ENCODE measurements at regions not wholly inside any gene's neighbourhood (a gene's known extent, or its start where the extent isn't known, plus 50 kb on each side); places are given as distances from the start of the nearest gene placed in this dataset.

DNA sequence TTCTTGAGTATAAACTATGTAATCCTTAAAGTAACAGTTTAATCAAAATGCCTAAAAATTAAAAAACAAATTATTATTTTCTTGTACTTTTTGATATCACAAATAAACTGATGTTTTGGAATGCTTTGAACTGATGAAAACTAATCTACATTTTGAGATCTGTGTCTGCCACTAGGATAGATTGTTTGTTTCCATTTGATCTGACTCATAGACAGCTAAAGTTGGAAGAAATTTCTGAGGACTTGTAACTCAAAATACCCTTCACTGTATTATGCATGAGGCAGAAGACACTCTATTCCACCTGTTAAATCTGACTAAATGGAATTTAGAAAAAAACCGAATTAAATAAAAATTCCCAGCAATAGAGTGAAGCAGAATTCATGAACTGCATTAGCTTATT is 1400.0 kb upstream of the FLRT2 start:
- no peak for DNase-seq

DNA sequence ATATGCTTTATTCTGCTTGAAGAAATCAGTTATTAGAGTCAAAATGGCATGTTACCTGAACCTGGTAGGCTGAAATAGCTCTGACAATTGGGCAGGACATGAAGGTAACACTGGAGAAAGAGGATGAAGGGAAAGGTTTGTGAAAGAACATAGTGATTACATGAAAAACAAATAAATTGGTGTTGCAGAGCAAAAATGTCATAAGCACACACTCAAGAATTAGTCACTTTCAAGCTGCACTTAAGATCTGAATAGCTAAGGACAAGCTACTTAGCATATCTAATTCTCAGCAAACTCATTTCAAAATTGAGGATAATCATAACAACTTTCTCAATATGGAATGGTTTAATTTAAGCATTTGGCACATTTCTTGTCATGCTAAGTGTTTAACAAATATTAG is 1398.0 kb upstream of the FLRT2 start:
- no peak for DNase-seq

DNA sequence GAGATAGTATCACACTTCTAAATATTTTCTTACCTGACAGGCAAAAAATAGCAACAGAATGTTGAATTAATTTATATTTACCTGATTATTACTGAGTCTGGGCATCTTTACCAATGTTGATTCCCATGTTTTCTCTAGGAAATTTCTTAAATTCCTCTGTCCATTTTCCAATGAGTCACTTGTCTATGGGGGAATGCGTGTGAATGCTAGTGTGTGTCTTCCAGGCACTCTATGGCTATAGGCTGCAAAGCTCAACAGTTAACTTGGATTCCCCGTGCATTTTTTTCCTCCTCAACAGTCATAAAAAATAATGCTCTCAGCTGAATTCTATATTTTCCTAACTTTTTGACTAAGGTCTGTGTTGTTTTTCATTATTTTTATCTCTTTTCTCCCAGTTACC is 1385.8 kb upstream of the FLRT2 start:
- no peak for DNase-seq

DNA sequence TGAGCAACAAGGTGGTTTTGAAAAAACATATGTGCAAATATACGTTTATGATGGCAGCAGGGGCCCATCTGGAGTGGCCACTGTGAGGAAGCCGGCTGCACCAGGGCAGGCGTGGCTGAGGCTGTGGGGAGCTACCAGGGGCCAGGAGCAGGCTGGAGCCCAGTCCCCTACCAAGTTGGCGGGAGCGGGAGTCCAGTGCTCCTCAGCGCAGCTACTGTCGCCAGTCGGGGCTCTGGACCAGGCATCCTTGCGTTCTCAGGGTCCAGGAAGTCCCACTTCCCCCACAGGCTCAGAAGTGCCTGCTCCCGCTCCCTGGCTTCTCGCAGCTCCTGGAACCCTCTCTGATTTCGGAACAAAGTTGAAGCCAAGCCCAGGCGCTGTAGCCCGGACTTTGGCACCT is 1377.5 kb upstream of the FLRT2 start:
- DNase-seq = no peak

DNA sequence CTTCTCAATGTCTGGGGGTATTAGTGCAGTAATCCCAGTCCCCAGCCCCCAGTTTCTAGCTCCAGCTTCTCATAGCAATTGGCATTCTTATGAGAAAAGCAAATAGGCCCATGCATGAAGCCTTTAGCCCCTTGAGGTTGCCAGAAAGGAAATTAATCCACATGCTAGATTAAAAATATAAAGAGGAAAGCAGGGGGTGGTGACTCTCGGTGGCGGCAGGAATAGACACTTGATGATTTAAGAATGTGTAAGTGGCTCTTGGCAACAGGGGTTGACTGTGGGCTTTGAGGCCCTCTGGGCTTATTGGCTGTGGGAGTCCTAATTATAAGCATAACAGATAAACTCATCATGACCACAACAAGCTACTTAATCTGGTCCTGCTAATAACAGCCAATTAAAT is 1367.3 kb upstream of the FLRT2 start:
- DNase-seq = no peak

DNA sequence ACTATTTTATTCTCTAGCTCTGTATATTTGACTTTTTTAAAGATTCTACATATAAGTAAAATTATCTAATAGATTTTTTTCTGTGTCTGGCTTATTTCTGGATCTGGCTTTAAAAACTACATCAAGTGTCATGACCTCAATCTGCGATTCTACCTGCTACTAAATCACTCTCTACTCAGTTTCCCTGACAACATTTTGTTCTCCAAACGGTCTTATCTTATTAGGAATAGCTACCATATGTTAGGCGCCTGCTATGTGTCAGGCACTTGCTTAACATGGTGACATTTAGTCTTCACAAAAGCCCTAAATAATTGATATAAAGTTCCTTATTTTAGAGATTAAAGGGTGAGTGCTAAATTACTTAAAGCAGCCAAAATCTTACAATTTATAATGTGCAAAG is 1362.9 kb upstream of the FLRT2 start:
- no peak for DNase-seq

DNA sequence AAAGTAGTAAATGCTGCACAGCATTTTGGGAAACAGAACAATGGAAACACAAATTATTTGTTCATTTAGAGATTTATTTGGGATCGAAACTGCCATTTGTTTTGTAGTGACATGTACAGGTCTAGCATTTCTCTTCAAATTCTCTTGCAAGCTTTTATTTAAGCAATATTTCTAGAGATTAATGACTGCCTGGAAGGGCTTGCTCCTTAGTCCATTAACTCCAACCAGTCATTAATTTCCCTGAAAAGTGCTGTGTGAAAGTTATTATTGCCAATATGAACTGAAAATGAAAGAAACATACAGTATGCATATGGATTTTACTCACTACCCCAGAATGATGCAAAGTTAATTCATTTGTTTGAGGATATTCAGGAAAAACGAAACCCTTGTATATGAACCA is 1349.6 kb upstream of the FLRT2 start:
- no peak for DNase-seq

DNA sequence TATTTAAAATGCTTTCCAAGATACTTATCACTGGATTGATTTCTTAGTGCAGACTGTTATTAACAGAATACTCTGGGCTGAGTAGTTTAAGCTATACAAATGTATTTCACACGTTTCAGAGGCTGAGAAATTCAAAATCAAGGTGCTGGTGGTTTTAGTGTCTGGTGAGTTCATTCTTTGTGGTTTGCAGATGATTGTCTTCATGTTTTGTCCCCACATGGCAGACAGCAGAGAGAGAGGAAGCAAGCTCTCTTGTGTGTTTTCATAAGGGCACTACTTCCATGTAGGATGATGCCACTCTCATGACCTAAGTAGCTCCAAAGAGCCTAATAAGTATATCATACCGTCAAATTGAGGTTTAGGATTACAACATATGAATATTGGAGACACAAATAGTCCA is 1348.9 kb upstream of the FLRT2 start:
- no peak for DNase-seq

DNA sequence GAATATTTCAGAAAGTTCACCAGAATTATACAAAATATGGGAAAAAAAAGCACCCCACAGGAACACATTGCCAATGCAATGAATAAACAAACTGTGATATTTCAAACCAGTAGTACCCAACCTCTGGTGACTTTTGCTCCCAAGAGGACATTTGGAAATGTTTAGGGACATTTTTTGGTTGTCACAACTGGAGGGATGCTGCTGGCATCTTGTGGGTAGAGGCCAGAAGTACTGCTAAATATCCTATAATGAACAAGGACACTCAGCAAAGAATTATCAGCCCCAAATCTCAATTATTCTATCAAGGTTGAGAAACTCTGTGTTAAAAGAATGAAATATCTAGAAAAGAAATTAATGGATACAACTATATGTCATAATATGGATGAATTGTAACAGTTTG is 1334.4 kb upstream of the FLRT2 start:
- DNase-seq = no peak

DNA sequence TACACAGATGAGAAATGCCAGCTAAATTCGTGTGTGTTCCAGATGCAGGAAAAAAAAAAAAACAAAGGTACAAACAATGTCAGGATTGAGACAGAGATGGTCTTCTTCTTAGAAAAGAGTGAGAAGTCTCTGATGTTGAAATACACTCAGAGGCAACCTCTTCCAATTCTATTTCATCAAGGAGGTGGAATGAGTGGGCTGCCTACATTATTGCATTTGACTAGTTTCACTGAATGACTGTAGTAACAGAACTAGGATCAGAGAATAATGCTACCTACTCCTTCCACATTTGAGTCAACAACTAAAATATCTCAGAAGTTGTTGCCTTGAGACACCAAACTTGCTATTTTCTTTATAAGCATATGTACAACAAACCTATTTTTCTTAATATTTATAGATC is 1332.2 kb upstream of the FLRT2 start:
- no peak for DNase-seq

DNA sequence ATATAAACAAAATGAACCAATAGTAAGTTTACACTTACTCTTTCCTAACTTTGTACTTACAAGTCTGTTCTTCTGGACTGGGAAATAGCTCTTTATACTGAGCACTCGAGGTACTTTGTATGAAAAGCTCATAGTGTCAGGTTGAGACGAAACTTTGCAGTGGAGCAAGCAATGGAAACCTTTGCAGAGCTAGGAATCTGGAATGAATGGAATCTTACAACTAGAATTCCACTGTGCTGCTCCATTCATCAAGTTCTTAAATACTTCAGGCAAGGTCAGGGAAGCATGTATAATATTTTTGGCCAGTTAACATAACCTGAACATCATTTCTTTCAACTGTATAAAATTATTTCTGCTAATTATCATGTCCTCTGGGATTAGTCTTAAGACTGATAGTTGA is 1327.5 kb upstream of the FLRT2 start:
- DNase-seq = no peak

DNA sequence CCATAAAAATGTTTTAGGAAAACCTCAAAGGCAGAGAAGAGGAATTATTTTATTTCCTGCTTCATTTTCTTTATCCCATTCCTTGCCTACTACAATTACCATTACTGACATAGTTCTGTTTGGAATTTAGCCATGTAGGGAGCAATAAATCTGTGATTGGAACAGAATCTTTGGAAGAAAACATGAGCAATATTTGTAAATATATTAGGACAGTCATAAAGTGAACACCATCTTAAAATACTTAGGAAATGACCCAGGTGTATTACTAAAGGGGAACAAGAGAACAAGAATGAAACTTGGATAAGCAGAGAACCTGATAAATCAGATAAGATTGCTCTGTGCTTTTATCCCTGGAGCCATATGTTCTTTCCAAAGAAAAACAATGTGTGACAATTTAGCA is 1326.0 kb upstream of the FLRT2 start:
- DNase-seq = no peak

DNA sequence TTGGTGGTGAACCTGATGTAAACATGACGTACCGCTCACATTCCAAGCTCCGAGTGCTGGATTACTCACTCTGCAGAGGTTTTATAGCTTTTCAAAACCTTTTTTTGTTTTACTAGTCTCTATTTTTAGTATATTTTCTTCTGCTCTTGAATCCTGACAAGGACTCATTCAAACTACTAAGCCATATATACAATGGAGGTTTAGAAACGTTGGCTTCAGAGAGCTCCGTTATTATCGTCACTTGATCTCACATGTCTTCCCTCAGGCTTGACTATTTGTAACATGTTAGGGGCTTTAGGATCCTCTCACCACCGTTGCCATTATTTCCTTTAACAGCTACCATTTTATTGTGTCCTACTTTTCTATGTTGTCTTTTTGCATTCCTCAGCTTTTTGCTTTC is 1321.5 kb upstream of the FLRT2 start:
- no peak for DNase-seq

DNA sequence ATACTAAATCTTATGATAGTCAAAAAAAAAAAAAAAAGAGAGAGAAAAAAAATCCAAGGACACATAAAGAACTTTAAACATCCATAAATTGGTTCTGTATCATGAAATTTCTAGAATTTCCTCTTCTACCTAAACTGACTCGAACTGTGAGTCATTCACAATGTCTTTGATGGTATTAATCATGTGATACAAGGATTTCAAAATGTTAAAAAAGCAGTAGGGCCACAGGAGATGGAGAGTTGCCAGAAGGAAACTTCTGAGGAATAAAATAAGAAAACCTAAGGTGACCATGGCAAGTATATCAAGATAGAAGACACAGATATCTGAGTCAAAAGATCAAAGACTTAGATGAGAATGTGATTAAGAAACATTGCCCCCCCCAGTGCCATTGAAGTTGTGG is 1320.9 kb upstream of the FLRT2 start:
- DNase-seq = no peak

DNA sequence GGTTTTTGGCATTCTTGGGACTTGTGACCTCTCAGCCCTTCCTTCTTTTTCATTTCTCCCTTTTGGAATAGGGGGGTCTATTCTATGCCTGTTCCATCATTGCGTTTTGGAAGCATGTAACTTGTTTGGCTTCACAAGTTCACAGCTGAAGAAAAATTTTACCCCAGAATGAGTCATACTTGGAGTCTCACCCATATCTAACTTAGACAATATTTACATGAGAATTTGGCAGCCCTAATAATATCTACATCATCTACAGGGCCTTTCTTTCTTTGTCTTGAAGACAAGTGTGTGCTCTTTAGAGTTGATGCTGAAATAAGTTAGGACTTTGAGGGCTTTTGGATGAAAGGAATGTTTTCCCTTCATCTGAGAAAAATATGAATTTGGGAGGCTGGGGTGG is 1312.9 kb upstream of the FLRT2 start:
- DNase-seq = no peak

DNA sequence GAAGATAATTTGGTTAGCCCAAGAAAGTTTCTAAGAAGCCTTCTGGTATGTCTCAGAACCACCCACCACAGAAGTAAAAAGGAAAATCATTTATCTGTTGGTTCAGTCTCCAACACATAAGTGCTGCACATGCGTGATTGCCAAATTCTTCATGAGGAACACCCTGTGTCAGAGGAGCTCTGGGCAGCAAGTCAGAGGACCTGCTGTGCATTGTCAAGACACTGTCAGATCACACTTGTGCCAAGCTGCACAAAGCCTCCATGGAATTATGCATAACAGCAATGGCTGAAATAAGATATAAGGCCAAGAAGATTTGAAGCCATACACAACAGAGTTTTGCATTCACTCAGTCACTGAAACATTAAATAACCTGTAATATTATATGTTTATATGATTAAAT is 1304.7 kb upstream of the FLRT2 start:
- DNase-seq = no peak

DNA sequence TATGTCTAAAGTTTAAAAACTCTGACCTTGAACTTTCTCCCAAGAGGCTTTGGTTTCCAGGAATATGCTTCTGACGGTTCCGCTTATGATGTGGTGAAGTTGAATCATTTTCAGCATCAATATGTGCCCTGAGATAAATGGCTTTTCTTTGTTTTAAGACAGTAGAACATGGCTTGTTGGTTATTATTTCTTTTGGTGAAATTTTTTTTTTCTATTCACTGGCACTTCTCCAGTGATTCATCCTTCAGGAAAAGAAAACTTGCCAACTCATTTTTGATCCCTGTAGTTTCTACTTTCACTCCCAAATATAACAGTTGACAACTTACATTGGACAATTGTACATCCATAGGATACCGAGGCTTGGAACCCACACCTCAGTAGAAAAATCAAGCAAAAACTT is 1301.2 kb upstream of the FLRT2 start:
- no peak for DNase-seq

DNA sequence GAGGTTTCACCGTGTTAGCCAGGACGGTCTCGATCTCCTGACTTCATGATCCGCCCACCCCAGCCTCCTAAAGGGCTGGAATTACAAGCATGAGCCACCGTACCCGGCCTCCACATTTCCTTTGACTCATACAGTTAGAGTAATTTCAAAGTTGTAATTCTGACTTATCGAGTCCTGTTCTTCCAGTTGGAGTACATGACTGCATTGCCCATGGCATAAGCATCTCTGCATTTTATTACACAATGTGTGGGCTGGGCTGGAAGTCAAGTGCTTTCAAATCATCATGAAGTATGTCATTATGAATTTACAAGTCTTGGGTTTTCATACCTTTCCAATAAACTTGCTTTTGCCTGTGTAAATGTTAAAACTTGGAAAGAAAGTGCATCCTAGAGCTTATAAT is 1295.7 kb upstream of the FLRT2 start:
- DNase-seq = no peak

DNA sequence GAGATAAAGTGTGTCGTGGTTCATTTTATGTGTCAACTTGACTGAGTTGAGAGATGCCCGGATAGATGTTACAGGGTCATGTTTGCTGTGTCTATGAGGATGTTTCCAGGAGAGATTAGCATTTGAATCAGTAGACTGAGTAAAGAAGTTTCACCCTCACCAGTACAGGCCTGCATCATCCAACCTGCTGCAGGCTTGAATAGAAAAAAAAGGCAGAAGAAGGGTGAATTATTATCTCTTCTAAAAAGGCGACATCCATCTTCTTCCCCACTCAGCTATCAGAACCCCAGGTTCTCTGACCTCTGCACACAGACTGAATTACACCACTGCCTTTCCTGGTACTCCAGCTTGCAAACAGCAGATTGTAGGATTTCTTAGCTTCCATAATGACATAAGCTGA is 1293.7 kb upstream of the FLRT2 start:
- DNase-seq = no peak

DNA sequence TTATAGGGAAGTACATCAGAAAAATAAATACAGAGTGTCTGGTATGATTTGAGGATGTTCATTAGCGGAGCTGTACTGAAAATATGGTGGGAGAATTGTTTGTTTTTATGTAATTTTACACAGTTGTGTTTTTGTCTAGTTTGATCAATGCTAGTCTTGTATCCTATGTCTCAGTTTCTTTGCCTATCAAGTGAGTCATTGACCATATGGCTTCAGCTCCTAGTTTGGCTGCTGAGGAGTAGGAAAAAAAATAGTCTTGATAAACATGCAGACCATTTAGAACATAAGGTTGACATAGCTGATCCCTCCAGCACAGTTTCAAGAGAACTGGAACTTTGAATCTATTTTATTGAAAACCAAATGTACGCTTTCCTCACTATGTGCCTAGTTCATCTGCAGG is 1292.1 kb upstream of the FLRT2 start:
- DNase-seq = no peak

DNA sequence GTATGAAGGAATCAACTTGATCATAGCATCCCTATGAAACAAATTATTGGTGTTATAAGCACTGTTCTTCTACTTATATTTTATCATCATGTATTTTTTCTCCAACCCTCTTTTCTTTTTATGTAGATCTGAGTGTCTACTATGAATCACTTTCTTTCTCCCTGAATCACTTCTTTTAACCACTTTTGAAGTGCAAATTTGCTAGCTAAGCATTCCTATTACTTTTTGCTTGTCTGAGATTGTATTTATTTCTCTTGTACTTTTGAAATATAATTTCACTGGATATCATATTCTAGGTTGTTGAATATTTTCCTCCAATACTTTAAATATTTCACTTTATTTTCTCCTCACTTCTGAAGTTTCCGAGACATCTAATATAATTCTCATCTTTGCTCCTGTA is 1282.3 kb upstream of the FLRT2 start:
- no peak for DNase-seq

DNA sequence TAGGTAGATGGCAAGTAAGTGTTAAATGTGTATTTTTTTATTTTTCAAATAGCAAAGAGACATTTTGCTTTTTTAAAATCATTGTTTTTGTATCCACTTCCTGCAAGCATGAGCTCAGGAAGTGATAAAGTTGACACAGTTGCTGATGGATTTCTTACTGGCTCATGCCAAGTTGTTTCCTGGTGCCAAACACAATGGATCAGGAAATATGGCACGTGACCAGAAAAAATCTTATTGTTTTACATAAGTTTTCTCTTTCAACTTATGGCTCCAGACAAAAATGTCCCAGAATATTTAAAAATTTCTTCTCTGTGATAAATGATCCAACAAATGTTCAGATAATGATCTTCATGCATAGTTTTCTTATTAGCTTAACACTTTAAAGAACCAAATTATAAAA is 1279.1 kb upstream of the FLRT2 start:
- no peak for DNase-seq

DNA sequence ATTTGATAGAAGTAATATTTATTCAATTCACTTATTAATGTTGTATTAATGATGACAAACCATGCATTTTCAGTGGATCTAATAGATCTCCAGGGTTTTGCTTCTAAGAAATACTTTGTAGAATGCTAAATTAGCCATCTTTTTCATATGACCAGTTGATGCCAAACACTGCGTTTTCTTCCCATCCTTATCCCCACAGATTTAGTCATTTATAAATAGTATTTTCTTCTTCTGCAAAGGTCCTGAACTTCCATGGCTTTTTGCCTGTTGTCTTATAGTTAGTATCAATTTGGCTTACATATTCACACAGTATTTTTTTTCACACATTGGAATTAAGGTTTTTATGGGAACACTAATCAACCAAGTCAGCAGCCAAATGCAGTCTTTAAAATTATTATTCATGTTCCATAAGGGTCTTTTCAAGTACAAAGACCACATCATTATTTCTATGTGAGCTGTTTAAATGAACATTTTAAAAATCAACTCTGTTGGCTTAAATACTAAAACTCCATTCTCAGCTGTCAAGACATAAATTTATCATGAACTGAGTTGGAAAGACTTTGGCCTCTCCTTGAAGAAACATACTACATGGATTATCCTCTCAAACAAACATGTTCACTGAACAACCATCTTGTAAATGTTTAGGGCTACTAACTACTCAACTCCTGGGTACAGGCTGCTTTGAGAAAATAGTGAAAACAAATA is 1278.4 kb upstream of the FLRT2 start:
- no peak for DNase-seq

DNA sequence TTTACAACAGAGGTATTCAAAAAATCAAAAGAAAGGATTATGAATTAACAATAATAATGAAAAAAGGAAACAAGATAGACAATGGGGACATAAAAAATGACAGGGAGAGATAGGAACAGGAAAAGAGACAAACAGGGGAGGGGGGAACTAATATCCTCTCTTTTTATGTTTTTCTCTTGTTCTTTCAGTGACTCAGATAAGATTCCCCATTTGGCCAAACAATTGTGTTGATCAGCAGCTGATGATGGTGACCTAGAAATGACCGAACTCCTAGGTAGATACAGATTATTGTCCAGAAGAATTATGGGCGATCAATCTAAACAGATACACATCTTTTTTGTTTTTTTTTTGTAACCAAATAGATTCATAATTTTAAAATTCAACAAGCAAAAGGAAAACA is 1277.2 kb upstream of the FLRT2 start:
- no peak for DNase-seq

DNA sequence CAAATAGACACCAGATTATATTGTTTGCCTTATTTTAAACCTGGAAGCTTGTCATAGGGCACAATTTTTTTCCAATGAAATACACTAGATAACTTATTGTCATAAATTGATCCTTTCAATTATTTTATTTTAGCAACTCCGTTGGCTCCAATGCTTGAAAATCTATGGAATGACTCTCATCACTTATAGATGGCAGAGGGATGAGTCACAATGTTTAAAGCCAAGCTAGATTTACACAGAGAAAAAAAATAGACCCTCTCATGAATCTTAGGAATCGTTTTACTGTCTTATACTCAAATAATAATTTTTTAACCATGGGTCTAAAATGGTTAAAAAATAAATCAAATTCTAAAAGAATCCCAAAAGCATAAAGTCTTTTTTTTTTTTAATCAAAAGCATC is 1276.6 kb upstream of the FLRT2 start:
- no peak for DNase-seq

DNA sequence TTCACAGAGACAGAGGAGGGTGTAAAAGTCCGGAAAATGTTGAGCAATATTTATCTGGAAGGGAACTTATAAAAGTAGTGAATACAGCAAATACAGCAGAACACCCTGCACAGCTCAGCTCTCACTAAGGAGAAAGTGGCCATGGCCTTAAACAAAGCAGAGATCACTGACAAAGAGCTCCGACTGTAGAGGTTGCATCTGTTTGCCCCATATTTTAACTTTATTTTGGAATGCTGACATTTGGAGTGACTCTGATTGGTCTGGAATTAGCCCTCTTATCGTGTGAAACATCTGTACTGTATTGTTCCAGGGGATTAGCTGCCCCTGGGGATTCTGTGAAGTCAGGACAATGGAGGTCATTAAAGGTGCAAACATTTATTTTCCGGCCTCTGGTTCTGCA is 1275.7 kb upstream of the FLRT2 start:
- no peak for DNase-seq
